Osteocyte (in vitro differentiated cells): ENCODE measurements at regions not wholly inside any gene's neighbourhood (a gene's known extent, or its start where the extent isn't known, plus 50 kb on each side); places are given as distances from the start of the nearest gene placed in this dataset.

Experiments used
- DNase-seq: peaks from one replicate; pipeline ENCODE4 v3.0.0; 2021; ENCODE audit warnings: mixed read lengths; ENCODE audit not compliant: unreplicated experiment; ENCODE audit errors: extremely low spot score
- H3K27ac Mint-ChIP-seq: one replicate; pipeline ENCODE4 v1.8.0; 2021; ENCODE audit warnings: mild to moderate bottlenecking, mixed read lengths; ENCODE audit not compliant: unreplicated experiment
- H3K27me3 Mint-ChIP-seq: one replicate; pipeline ENCODE4 v1.8.0; 2021; ENCODE audit warnings: mixed read lengths; ENCODE audit not compliant: unreplicated experiment
- H3K36me3 Mint-ChIP-seq: one replicate; pipeline ENCODE4 v1.8.0; 2021; ENCODE audit warnings: mixed read lengths; ENCODE audit not compliant: unreplicated experiment
- H3K4me1 Mint-ChIP-seq: one replicate; pipeline ENCODE4 v1.8.0; 2021; ENCODE audit warnings: mixed read lengths; ENCODE audit not compliant: unreplicated experiment
- H3K4me3 Mint-ChIP-seq: one replicate; pipeline ENCODE4 v1.8.0; 2021; ENCODE audit warnings: mild to moderate bottlenecking, moderate library complexity, mixed read lengths; ENCODE audit not compliant: unreplicated experiment
- H3K9me3 Mint-ChIP-seq: one replicate; pipeline ENCODE4 v1.8.0; 2021; ENCODE audit warnings: mixed read lengths; ENCODE audit not compliant: unreplicated experiment
- TF ChIP-seq, protein P1 (sequence below): fragments of 200-600 bp; sonication (generic); IDR thresholded peaks from 2 replicates; pipeline ENCODE4 v1.5.0; 2021; ENCODE audit warnings: antibody characterized with exemption, mild to moderate bottlenecking, moderate library complexity

- Mint-ChIP-seq H3K4me1 (no peaks in the 10 kb centered on the region), H3K27ac (no peak overlapping the region), H3K9me3 (no peaks in the 10 kb centered on the region), H3K4me3 (no peak overlapping the region), H3K27me3 (no peaks in the 10 kb centered on the region), H3K36me3 (no peaks in the 10 kb centered on the region)
- DNase-seq, result no peak
- TF ChIP-seq, protein P1, sequence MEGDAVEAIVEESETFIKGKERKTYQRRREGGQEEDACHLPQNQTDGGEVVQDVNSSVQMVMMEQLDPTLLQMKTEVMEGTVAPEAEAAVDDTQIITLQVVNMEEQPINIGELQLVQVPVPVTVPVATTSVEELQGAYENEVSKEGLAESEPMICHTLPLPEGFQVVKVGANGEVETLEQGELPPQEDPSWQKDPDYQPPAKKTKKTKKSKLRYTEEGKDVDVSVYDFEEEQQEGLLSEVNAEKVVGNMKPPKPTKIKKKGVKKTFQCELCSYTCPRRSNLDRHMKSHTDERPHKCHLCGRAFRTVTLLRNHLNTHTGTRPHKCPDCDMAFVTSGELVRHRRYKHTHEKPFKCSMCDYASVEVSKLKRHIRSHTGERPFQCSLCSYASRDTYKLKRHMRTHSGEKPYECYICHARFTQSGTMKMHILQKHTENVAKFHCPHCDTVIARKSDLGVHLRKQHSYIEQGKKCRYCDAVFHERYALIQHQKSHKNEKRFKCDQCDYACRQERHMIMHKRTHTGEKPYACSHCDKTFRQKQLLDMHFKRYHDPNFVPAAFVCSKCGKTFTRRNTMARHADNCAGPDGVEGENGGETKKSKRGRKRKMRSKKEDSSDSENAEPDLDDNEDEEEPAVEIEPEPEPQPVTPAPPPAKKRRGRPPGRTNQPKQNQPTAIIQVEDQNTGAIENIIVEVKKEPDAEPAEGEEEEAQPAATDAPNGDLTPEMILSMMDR, result no peak
These were observed 202.8 kb downstream of the PIK3C3 start for GRCh38 chr18:42157878-42158277.

GRCh38 chr18:42159146-42159545, 204.1 kb downstream of the PIK3C3 start:
- Mint-ChIP-seq H3K27ac (no peak overlapping the region), H3K36me3 (no peaks in the 10 kb centered on the region), H3K4me1 (no peaks in the 10 kb centered on the region), H3K9me3 (no peaks in the 10 kb centered on the region), H3K4me3 (no peak overlapping the region), H3K27me3 (no peaks in the 10 kb centered on the region)
- DNase-seq, result no peak
- TF ChIP-seq, protein P1, result no peak

DNA sequence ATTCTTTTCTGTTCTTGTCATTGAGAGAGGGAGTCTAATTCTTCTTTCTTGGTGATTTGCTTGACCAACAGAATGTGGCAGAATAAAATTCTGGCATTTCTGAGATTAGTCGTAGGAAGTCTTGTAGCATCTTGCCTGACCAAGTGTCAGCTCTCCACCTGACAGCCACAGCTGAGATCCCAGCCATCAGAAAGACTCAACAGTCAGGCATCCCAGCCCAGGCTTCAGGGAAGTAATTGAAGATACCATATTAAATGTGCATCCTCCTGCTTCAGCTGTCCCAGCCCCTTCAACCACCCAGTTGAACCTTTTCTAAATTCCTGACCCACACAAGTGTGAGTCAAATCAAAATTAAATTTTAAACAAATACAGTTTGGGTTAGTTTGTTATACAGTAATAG, 208.3 kb downstream of the PIK3C3 start:
- H3K27me3 Mint-ChIP-seq, result no peaks in the 10 kb centered on the region
- peaks cover 1% of the 10 kb centered on the region for H3K4me1 Mint-ChIP-seq
- no peaks in the 10 kb centered on the region for H3K9me3 Mint-ChIP-seq
- TF ChIP-seq, protein P1, result no peak
- no peak overlapping the region for H3K27ac Mint-ChIP-seq
- no peak for DNase-seq
- H3K36me3 Mint-ChIP-seq, result no peaks in the 10 kb centered on the region
- no peak overlapping the region for H3K4me3 Mint-ChIP-seq

GRCh38 chr18:42164556-42164955, 209.5 kb downstream of the PIK3C3 start:
- no peaks in the 10 kb centered on the region for H3K27me3 Mint-ChIP-seq
- no peak overlapping the region for H3K27ac Mint-ChIP-seq
- H3K36me3 Mint-ChIP-seq, result no peaks in the 10 kb centered on the region
- H3K9me3 Mint-ChIP-seq, result no peaks in the 10 kb centered on the region
- H3K4me1 Mint-ChIP-seq, result peaks cover 1% of the 10 kb centered on the region
- TF ChIP-seq, protein P1, result no peak
- H3K4me3 Mint-ChIP-seq, result no peak overlapping the region
- no peak for DNase-seq

DNA sequence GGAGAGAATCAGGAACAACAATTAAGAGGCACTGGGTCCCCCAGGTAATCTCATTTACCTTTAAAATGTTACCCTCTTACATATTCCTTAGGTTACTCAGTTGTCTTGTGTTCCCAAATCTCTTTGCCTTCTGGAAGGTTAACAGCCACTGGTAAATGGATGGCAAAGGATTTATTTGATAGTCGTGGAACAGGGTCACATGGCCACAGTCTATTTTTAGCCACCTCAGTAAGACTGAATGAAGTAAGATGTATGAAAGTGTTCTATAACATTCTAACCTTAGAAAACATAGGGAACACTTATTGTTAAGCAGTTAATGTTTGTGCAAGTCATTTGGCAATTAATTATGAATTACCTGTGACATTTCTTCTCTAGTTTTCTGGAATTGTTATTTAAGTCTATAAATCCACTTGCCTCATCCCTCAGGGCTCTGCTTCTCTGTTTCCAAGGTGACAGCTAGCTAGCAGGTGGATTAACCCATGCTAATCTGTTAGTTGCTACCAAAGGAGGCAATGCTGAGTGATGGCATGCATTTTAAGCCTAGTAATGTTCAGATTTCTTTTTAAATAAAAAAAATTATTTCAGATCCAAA, 211.0 kb downstream of the PIK3C3 start:
- Mint-ChIP-seq H3K27ac (no peak overlapping the region), H3K9me3 (no peaks in the 10 kb centered on the region), H3K27me3 (no peaks in the 10 kb centered on the region), H3K4me3 (no peak overlapping the region), H3K4me1 (peaks cover 1% of the 10 kb centered on the region), H3K36me3 (no peaks in the 10 kb centered on the region)
- TF ChIP-seq, protein P1, result no peak
- DNase-seq, result no peak
